Hematopoietic multipotent progenitor cell treated with erythropoietin and hydrocortisone succinate and interleukin-3 and kit ligand, for 15 days (in vitro differentiated cells): ENCODE measurements at regions not wholly inside any gene's neighbourhood (a gene's known extent, or its start where the extent isn't known, plus 50 kb on each side); places are given as distances from the start of the nearest gene placed in this dataset.
"Not testable (repeated sequence)": the region's sequence is repeated elsewhere in the genome, so short reads cannot be mapped to it uniquely, and the experiment has no call there.

Source experiments
- DNase-seq: peaks from one replicate; pipeline ENCODE4 v3.0.0-alpha.2; 2015; ENCODE audit warnings: low spot score

GRCh38 chr6:6748001-6748400 is 159.5 kb downstream of the LY86 start:
- DNase-seq, result no peak

GRCh38 chr6:6749702-6750491 is 161.4 kb downstream of the LY86 start:
- peak; percentile 16 for DNase-seq

GRCh38 chr6:6750594-6751265 is 162.2 kb downstream of the LY86 start:
- no peak for DNase-seq

GRCh38 chr6:6751266-6751596 is 162.7 kb downstream of the LY86 start:
- no peak for DNase-seq

- DNase-seq, result no peak
These were observed 163.1 kb downstream of the LY86 start for GRCh38 chr6:6751619-6752023.

GRCh38 chr6:6752129-6752528 is 163.6 kb downstream of the LY86 start:
- no peak for DNase-seq

- DNase-seq, result no peak
These were observed 164.8 kb downstream of the LY86 start for GRCh38 chr6:6753301-6753700.

GRCh38 chr6:6756526-6756925 is 168.0 kb downstream of the LY86 start:
- DNase-seq, result no peak

GRCh38 chr6:6758546-6758914 is 170.0 kb downstream of the LY86 start:
- DNase-seq, result no peak

- DNase-seq, result peak; percentile 65
These were observed 170.6 kb downstream of the LY86 start for GRCh38 chr6:6758915-6759654.

- no peak for DNase-seq
These were observed 171.5 kb downstream of the LY86 start for GRCh38 chr6:6760002-6760401.

- DNase-seq, result not testable (repeated sequence)
These were observed 174.0 kb downstream of the LY86 start for GRCh38 chr6:6762566-6762965.

- DNase-seq, result no peak
These were observed 176.4 kb downstream of the LY86 start for GRCh38 chr6:6764764-6765434.

GRCh38 chr6:6766230-6766905 is 177.8 kb downstream of the LY86 start:
- DNase-seq, result no peak

- no peak for DNase-seq
These were observed 180.9 kb downstream of the LY86 start for GRCh38 chr6:6769466-6769865.

- DNase-seq, result no peak
These were observed 182.9 kb downstream of the LY86 start for GRCh38 chr6:6771224-6771945.

- no peak for DNase-seq
These were observed 183.4 kb downstream of the LY86 start for GRCh38 chr6:6771964-6772363.

GRCh38 chr6:6772751-6773150 is 184.2 kb downstream of the LY86 start:
- DNase-seq, result no peak

GRCh38 chr6:6775074-6775473 is 186.6 kb downstream of the LY86 start:
- no peak for DNase-seq

GRCh38 chr6:6780231-6780630 is 191.7 kb downstream of the LY86 start:
- DNase-seq, result no peak

- no peak for DNase-seq
These were observed 192.8 kb downstream of the LY86 start for GRCh38 chr6:6781172-6781872.
